ENCODE measurements at regions not wholly inside any gene's neighbourhood (a gene's known extent, or its start where the extent isn't known, plus 50 kb on each side); places are given as distances from the start of the nearest gene placed in this dataset.

DNA sequence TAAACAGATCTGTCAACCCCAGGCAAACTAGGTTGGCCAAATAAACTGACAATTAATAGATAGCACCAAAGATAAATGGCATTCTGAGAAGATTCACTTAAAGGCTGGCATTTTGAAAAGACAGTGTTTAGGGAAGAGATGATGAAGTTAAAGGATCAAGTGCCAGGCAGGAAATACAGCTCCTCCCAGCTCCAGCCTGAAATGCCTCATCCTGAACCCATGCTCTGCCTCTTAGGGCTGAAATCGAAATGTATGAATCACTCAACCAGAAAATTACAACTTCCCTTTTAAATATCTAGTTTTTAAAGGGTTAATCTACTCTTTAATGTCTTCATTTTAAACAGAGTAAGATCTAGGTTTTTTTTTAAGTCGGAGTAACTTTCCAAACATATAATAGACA, 171.2 kb upstream of the UBL3 start:
- no peak overlapping the region for H3K27ac ChIP-seq (ENCODE audit: low read depth in 1 of 2, low read length in 2 of 2)
- no peak for DNase-seq (ENCODE audit: low spot score)
- H3K9ac ChIP-seq (ENCODE audit: low read depth in 1 of 2, low read length in 2 of 2), result no peak overlapping the region
- 77% methylated on average over 2 of the region's 2 CpGs for WGBS
- no peaks in the 10 kb centered on the region for H3K4me1 ChIP-seq (ENCODE audit: control insufficient read depth in 4 of 4, insufficient read depth in 4 of 4, low read length in 3 of 4)
- no peak overlapping the region for H3K4me3 ChIP-seq (ENCODE audit: low read depth in 1 of 3, low read length in 3 of 3)
- no peaks in the 10 kb centered on the region for H3K27me3 ChIP-seq (ENCODE audit: control insufficient read depth in 4 of 4, insufficient read depth in 4 of 4, low read length in 3 of 4)
- no peaks in the 10 kb centered on the region for H3K9me3 ChIP-seq (ENCODE audit: control insufficient read depth in 4 of 4, low read length in 3 of 4)
- TF ChIP-seq FOXA1 (IDR thresholded peaks at IDR 0.05) (no peak), NR2F2 (IDR thresholded peaks at IDR 0.05) (no peak), JUND (IDR thresholded peaks at IDR 0.05) (no peak), TAF1 (conservative IDR thresholded peaks at IDR 0.05) (no peak), RAD21 (IDR thresholded peaks at IDR 0.05) (no peak), FOXA2 (IDR thresholded peaks at IDR 0.05) (no peak), HNF4A (conservative IDR thresholded peaks at IDR 0.05) (no peak), GABPA (IDR thresholded peaks at IDR 0.05 in 1 of 2, conservative IDR thresholded peaks at IDR 0.05 in 1 of 2) (no peak)
- TF ChIP-seq, protein P1, sequence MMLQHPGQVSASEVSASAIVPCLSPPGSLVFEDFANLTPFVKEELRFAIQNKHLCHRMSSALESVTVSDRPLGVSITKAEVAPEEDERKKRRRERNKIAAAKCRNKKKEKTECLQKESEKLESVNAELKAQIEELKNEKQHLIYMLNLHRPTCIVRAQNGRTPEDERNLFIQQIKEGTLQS (IDR thresholded peaks at IDR 0.05), result no peak
- TF ChIP-seq, protein P2, sequence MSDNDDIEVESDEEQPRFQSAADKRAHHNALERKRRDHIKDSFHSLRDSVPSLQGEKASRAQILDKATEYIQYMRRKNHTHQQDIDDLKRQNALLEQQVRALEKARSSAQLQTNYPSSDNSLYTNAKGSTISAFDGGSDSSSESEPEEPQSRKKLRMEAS (IDR thresholded peaks at IDR 0.05), result no peak
- TF ChIP-seq, protein P3, sequence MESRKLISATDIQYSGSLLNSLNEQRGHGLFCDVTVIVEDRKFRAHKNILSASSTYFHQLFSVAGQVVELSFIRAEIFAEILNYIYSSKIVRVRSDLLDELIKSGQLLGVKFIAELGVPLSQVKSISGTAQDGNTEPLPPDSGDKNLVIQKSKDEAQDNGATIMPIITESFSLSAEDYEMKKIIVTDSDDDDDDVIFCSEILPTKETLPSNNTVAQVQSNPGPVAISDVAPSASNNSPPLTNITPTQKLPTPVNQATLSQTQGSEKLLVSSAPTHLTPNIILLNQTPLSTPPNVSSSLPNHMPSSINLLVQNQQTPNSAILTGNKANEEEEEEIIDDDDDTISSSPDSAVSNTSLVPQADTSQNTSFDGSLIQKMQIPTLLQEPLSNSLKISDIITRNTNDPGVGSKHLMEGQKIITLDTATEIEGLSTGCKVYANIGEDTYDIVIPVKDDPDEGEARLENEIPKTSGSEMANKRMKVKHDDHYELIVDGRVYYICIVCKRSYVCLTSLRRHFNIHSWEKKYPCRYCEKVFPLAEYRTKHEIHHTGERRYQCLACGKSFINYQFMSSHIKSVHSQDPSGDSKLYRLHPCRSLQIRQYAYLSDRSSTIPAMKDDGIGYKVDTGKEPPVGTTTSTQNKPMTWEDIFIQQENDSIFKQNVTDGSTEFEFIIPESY (IDR thresholded peaks at IDR 0.05), result no peak
- TF ChIP-seq, protein P4, sequence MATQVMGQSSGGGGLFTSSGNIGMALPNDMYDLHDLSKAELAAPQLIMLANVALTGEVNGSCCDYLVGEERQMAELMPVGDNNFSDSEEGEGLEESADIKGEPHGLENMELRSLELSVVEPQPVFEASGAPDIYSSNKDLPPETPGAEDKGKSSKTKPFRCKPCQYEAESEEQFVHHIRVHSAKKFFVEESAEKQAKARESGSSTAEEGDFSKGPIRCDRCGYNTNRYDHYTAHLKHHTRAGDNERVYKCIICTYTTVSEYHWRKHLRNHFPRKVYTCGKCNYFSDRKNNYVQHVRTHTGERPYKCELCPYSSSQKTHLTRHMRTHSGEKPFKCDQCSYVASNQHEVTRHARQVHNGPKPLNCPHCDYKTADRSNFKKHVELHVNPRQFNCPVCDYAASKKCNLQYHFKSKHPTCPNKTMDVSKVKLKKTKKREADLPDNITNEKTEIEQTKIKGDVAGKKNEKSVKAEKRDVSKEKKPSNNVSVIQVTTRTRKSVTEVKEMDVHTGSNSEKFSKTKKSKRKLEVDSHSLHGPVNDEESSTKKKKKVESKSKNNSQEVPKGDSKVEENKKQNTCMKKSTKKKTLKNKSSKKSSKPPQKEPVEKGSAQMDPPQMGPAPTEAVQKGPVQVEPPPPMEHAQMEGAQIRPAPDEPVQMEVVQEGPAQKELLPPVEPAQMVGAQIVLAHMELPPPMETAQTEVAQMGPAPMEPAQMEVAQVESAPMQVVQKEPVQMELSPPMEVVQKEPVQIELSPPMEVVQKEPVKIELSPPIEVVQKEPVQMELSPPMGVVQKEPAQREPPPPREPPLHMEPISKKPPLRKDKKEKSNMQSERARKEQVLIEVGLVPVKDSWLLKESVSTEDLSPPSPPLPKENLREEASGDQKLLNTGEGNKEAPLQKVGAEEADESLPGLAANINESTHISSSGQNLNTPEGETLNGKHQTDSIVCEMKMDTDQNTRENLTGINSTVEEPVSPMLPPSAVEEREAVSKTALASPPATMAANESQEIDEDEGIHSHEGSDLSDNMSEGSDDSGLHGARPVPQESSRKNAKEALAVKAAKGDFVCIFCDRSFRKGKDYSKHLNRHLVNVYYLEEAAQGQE (IDR thresholded peaks at IDR 0.05), result no peak
- H3K36me3 ChIP-seq (ENCODE audit: control insufficient read depth in 4 of 4, insufficient read depth in 3 of 4, low read depth in 1 of 4, low read length in 3 of 4), result no peaks in the 10 kb centered on the region

DNA sequence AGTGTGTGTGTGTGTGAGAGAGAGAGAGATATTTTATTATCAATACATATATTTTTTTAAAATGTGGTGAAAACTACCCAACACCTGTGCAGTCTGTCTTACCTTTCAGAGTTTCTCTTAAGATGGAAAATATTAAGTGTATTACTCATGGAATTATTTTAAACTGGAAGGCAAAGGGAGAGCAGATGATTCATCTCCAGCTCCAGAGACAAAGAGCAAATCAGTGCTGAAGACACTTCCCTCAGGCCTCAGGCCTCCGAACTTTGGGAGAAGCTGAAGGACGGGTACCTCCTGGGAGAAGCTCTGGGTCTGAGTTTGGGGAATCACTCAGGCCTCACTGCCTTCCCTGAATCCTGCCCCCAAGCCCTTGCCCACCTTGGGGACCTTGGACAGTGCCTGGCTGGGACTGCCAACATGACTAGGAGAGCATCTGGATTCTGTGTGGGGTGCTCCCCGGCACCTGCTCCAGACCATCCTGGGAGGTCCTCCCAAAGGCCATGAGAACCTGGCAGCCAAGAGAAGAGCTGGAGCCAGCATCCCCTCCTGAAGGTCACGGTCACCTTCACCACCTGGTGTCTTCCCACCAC, 170.4 kb upstream of the UBL3 start:
- Histone ChIP-seq H3K9ac (ENCODE audit: low read depth in 1 of 2, low read length in 2 of 2) (no peak overlapping the region), H3K4me3 (ENCODE audit: low read depth in 1 of 3, low read length in 3 of 3) (no peak overlapping the region), H3K9me3 (ENCODE audit: control insufficient read depth in 4 of 4, low read length in 3 of 4) (no peaks in the 10 kb centered on the region), H3K36me3 (ENCODE audit: control insufficient read depth in 4 of 4, insufficient read depth in 3 of 4, low read depth in 1 of 4, low read length in 3 of 4) (no peaks in the 10 kb centered on the region), H3K27ac (ENCODE audit: low read depth in 1 of 2, low read length in 2 of 2) (no peak overlapping the region), H3K27me3 (ENCODE audit: control insufficient read depth in 4 of 4, insufficient read depth in 4 of 4, low read length in 3 of 4) (peaks cover 0 to 2% (median 0%) of the 10 kb centered on the region in 4 donors), H3K4me1 (ENCODE audit: control insufficient read depth in 4 of 4, insufficient read depth in 4 of 4, low read length in 3 of 4) (no peaks in the 10 kb centered on the region)
- WGBS, result 92% methylated on average over 4 of the region's 4 CpGs
- no peak for DNase-seq (ENCODE audit: low spot score)
- no peak for TF ChIP-seq GABPA (IDR thresholded peaks at IDR 0.05 in 1 of 2, conservative IDR thresholded peaks at IDR 0.05 in 1 of 2)
- TF ChIP-seq, protein P5, sequence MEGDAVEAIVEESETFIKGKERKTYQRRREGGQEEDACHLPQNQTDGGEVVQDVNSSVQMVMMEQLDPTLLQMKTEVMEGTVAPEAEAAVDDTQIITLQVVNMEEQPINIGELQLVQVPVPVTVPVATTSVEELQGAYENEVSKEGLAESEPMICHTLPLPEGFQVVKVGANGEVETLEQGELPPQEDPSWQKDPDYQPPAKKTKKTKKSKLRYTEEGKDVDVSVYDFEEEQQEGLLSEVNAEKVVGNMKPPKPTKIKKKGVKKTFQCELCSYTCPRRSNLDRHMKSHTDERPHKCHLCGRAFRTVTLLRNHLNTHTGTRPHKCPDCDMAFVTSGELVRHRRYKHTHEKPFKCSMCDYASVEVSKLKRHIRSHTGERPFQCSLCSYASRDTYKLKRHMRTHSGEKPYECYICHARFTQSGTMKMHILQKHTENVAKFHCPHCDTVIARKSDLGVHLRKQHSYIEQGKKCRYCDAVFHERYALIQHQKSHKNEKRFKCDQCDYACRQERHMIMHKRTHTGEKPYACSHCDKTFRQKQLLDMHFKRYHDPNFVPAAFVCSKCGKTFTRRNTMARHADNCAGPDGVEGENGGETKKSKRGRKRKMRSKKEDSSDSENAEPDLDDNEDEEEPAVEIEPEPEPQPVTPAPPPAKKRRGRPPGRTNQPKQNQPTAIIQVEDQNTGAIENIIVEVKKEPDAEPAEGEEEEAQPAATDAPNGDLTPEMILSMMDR (IDR thresholded peaks at IDR 0.05; ENCODE audit: low read depth, low read length, missing input control), result no peak
- TF ChIP-seq, protein P2 (IDR thresholded peaks at IDR 0.05), result no peak
- TF ChIP-seq, protein P4 (IDR thresholded peaks at IDR 0.05), result no peak
- TF ChIP-seq HNF4A (conservative IDR thresholded peaks at IDR 0.05), result no peak
- no peak for TF ChIP-seq FOXA2 (IDR thresholded peaks at IDR 0.05)
- TF ChIP-seq, protein P1 (IDR thresholded peaks at IDR 0.05), result no peak
- TF ChIP-seq RAD21 (IDR thresholded peaks at IDR 0.05), result no peak
- TF ChIP-seq TAF1 (conservative IDR thresholded peaks at IDR 0.05), result no peak
- no peak for TF ChIP-seq HNF4G (IDR thresholded peaks at IDR 0.05)
- TF ChIP-seq SP1 (IDR thresholded peaks at IDR 0.05), result no peak
- no peak for TF ChIP-seq EGR1 (IDR thresholded peaks at IDR 0.05; ENCODE audit: low read depth in 2 of 2)
- TF ChIP-seq RXRA (IDR thresholded peaks at IDR 0.05), result no peak
- no peak for TF ChIP-seq JUND (IDR thresholded peaks at IDR 0.05)
- no peak for TF ChIP-seq YY1 (IDR thresholded peaks at IDR 0.05)

All from liver (tissue), 8 donors.